Smooth muscle cell (in vitro differentiated cells): ENCODE measurements at regions not wholly inside any gene's neighbourhood (a gene's known extent, or its start where the extent isn't known, plus 50 kb on each side); places are given as distances from the start of the nearest gene placed in this dataset.

Experiments used
- DNase-seq: peaks from one replicate; lab custom pipeline; 2025; ENCODE audit not compliant: unreplicated experiment; lab: John Stamatoyannopoulos, UW
- H2AFZ ChIP-seq: fragments of 200-600 bp; sonication (generic); 2 replicates; pipeline ENCODE4 v1.6.0; 2016; ENCODE audit warnings: antibody characterized with exemption, low read depth, mild to moderate bottlenecking
- H3F3A ChIP-seq: fragments of 200-600 bp; sonication (generic); 2 replicates; pipeline ENCODE4 v1.6.0; 2017; ENCODE audit warnings: antibody characterized with exemption, low read depth
- H3K27ac ChIP-seq: fragments of 200-600 bp; sonication (generic); 2 replicates; pipeline ENCODE4 v1.5.1; 2016; ENCODE audit warnings: low read depth, mild to moderate bottlenecking
- H3K27me3 ChIP-seq: fragments of 200-600 bp; sonication (generic); 2 replicates; pipeline ENCODE4 v1.6.1; 2016; ENCODE audit warnings: low read depth, mild to moderate bottlenecking
- H3K36me3 ChIP-seq: fragments of 200-600 bp; sonication (generic); 2 replicates; pipeline ENCODE4 v1.5.1; 2016; ENCODE audit warnings: low read depth
- H3K4me1 ChIP-seq: fragments of 200-600 bp; sonication (generic); 2 replicates; pipeline ENCODE4 v1.5.1; 2016; ENCODE audit warnings: low read depth
- H3K4me2 ChIP-seq: fragments of 200-600 bp; sonication (generic); 2 replicates; pipeline ENCODE4 v1.6.0; 2016; ENCODE audit warnings: mild to moderate bottlenecking
- H3K4me3 ChIP-seq: fragments of 200-600 bp; sonication (generic); 2 replicates; pipeline ENCODE4 v1.5.1; 2016; ENCODE audit warnings: mild to moderate bottlenecking
- H3K79me2 ChIP-seq: fragments of 200-600 bp; sonication (generic); 2 replicates; pipeline ENCODE4 v1.6.0; 2016; ENCODE audit warnings: low read depth, mild to moderate bottlenecking
- H3K9ac ChIP-seq: fragments of 200-600 bp; sonication (generic); 2 replicates; pipeline ENCODE4 v1.6.0; 2016; ENCODE audit warnings: low read depth
- H3K9me3 ChIP-seq: fragments of 200-600 bp; sonication (generic); replicated peaks from 2 replicates; pipeline ENCODE4 v1.5.1; 2016; ENCODE audit warnings: low read depth
- H4K20me1 ChIP-seq: fragments of 200-600 bp; sonication (generic); 2 replicates; pipeline ENCODE4 v1.6.0; 2016; ENCODE audit warnings: low read depth
- CTCF ChIP-seq: fragments of 200-600 bp; sonication (generic); IDR thresholded peaks from 2 replicates; pipeline ENCODE4 v1.5.1; 2017; ENCODE audit warnings: borderline replicate concordance, mild to moderate bottlenecking, antibody characterized with exemption; ENCODE audit not compliant: insufficient read depth, poor library complexity, severe bottlenecking
- WGBS: methylation state at CpG from one replicate; pipeline ENCODE4 v1.1.7; 2016; ENCODE audit warnings: low lambda C conversion rate; 5-methylcytosine and 5-hydroxymethylcytosine counted together

GRCh38 chr6:169854083-169854725 is 102.8 kb downstream of the ERMARD start:
- no peak overlapping the region for H3K9ac ChIP-seq
- H3K9me3 ChIP-seq: no peaks in the 10 kb centered on the region
- H3K4me2 ChIP-seq: no peak overlapping the region
- no peak overlapping the region for H3K4me3 ChIP-seq
- no peak overlapping the region for H3K27ac ChIP-seq
- no peak for DNase-seq
- H4K20me1 ChIP-seq: no peaks in the 10 kb centered on the region
- WGBS: 96% methylated on average over 12 of the region's 12 CpGs
- no peak for TF ChIP-seq CTCF
- no peaks in the 10 kb centered on the region for H3K27me3 ChIP-seq
- H3K36me3 ChIP-seq: no peaks in the 10 kb centered on the region
- no peaks in the 10 kb centered on the region for H3F3A ChIP-seq
- no peaks in the 10 kb centered on the region for H3K79me2 ChIP-seq
- no peak overlapping the region for H2AFZ ChIP-seq
- H3K4me1 ChIP-seq: no peaks in the 10 kb centered on the region

GRCh38 chr6:169853196-169854082 is 102.0 kb downstream of the ERMARD start:
- no peaks in the 10 kb centered on the region for H3K79me2 ChIP-seq
- no peaks in the 10 kb centered on the region for H3K36me3 ChIP-seq
- no peak for TF ChIP-seq CTCF
- no peak overlapping the region for H2AFZ ChIP-seq
- no peaks in the 10 kb centered on the region for H3K4me1 ChIP-seq
- H3K9me3 ChIP-seq: no peaks in the 10 kb centered on the region
- DNase-seq: no peak
- H3K27ac ChIP-seq: no peak overlapping the region
- no peak overlapping the region for H3K9ac ChIP-seq
- no peaks in the 10 kb centered on the region for H4K20me1 ChIP-seq
- H3F3A ChIP-seq: no peaks in the 10 kb centered on the region
- H3K27me3 ChIP-seq: no peaks in the 10 kb centered on the region
- H3K4me3 ChIP-seq: no peak overlapping the region
- no peak overlapping the region for H3K4me2 ChIP-seq
- WGBS: 95% methylated on average over 20 of the region's 20 CpGs

- no peaks in the 10 kb centered on the region for H4K20me1 ChIP-seq
- H3F3A ChIP-seq: no peaks in the 10 kb centered on the region
- H3K27me3 ChIP-seq: peaks cover 4% of the 10 kb centered on the region
- H3K79me2 ChIP-seq: no peaks in the 10 kb centered on the region
- H3K4me2 ChIP-seq: no peak overlapping the region
- no peaks in the 10 kb centered on the region for H3K9me3 ChIP-seq
- no peak for DNase-seq
- no peak overlapping the region for H2AFZ ChIP-seq
- no peak for TF ChIP-seq CTCF
- no peaks in the 10 kb centered on the region for H3K4me1 ChIP-seq
- WGBS: 64% methylated on average over 5 of the region's 5 CpGs
- no peak overlapping the region for H3K9ac ChIP-seq
- H3K27ac ChIP-seq: no peak overlapping the region
- no peak overlapping the region for H3K4me3 ChIP-seq
- no peaks in the 10 kb centered on the region for H3K36me3 ChIP-seq
Observed at GRCh38 chr6:169852504-169853195, 101.2 kb downstream of the ERMARD start.
